Activated B cell treated with CpG ODN at 0.5 μM for 24 hours (primary cell): ENCODE measurements at regions not wholly inside any gene's neighbourhood (a gene's known extent, or its start where the extent isn't known, plus 50 kb on each side); places are given as distances from the start of the nearest gene placed in this dataset.

ENCODE experiments used
- ATAC-seq: fragments of 200-7000 bp; cut with Tn5 transposase; one replicate; pipeline ENCODE4 v1.10.0; 2021; ENCODE audit warnings: low read depth, mild to moderate bottlenecking, moderate library complexity
- CTCF ChIA-PET: fragments of 350-600 bp; sonication (Branson Sonifier 250); formaldehyde crosslinking; loops from one replicate; lab custom pipeline; 2021; ENCODE audit warnings: antibody characterized with exemption; lab: Charles Lee
- POLR2A ChIA-PET: fragments of 350-600 bp; sonication (Branson Sonifier 250); formaldehyde crosslinking; loops from one replicate; lab custom pipeline; 2021; ENCODE audit warnings: antibody characterized with exemption; lab: Charles Lee
- DNase-seq: peaks from one replicate; pipeline ENCODE4 v3.0.0; 2022
- H3K27ac Mint-ChIP-seq: one replicate; pipeline ENCODE4 v1.8.0; 2020; ENCODE audit warnings: mixed read lengths
- H3K27me3 Mint-ChIP-seq: one replicate; pipeline ENCODE4 v1.8.0; 2021; ENCODE audit warnings: mixed read lengths
- H3K36me3 Mint-ChIP-seq: one replicate; pipeline ENCODE4 v1.8.0; 2021; ENCODE audit warnings: low read depth, mixed read lengths
- H3K4me1 Mint-ChIP-seq: one replicate; pipeline ENCODE4 v1.8.0; 2021; ENCODE audit warnings: mixed read lengths
- H3K4me3 Mint-ChIP-seq: one replicate; pipeline ENCODE4 v1.8.0; 2020; ENCODE audit warnings: mild to moderate bottlenecking, mixed read lengths
- H3K9me3 Mint-ChIP-seq: one replicate; pipeline ENCODE4 v1.8.0; 2020; ENCODE audit warnings: mixed read lengths
- intact Hi-C: fragments of 100-400 bp; cut with micrococcal nuclease; formaldehyde crosslinking; loops from one replicate; pipeline ENCODE4 v1.15.1; 2024
- TF ChIP-seq, protein P1 (sequence below): fragments of 200-600 bp; IDR thresholded peaks from one replicate; pipeline ENCODE4 v1.8.0; 2022; ENCODE audit warnings: antibody characterized with exemption, mild to moderate bottlenecking

- H3K27me3 Mint-ChIP-seq, result no peaks in the 10 kb centered on the region
These were observed 393.9 kb downstream of the ADAMTS20 start for GRCh38 chr12:43158126-43158525.

GRCh38 chr12:43155376-43155775, 396.6 kb downstream of the ADAMTS20 start:
- POLR2A ChIA-PET, result no interaction called here
- Mint-ChIP-seq H3K4me1 (no peaks in the 10 kb centered on the region), H3K27ac (no peak overlapping the region), H3K36me3 (no peaks in the 10 kb centered on the region), H3K4me3 (no peak overlapping the region), H3K9me3 (no peaks in the 10 kb centered on the region), H3K27me3 (no peaks in the 10 kb centered on the region)
- CTCF ChIA-PET, result no interaction called here
- TF ChIP-seq, protein P1, sequence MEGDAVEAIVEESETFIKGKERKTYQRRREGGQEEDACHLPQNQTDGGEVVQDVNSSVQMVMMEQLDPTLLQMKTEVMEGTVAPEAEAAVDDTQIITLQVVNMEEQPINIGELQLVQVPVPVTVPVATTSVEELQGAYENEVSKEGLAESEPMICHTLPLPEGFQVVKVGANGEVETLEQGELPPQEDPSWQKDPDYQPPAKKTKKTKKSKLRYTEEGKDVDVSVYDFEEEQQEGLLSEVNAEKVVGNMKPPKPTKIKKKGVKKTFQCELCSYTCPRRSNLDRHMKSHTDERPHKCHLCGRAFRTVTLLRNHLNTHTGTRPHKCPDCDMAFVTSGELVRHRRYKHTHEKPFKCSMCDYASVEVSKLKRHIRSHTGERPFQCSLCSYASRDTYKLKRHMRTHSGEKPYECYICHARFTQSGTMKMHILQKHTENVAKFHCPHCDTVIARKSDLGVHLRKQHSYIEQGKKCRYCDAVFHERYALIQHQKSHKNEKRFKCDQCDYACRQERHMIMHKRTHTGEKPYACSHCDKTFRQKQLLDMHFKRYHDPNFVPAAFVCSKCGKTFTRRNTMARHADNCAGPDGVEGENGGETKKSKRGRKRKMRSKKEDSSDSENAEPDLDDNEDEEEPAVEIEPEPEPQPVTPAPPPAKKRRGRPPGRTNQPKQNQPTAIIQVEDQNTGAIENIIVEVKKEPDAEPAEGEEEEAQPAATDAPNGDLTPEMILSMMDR, result no peak
- DNase-seq (no peak), ATAC-seq (no peak)
- intact Hi-C loops, result no loop called here

More at GRCh38 chr12:43158126-43158525, 393.9 kb downstream of the ADAMTS20 start:
- TF ChIP-seq, protein P1, result no peak
- intact Hi-C loops, result no loop called here
- no peak for ATAC-seq
- Mint-ChIP-seq H3K4me1 (no peaks in the 10 kb centered on the region), H3K36me3 (no peaks in the 10 kb centered on the region), H3K4me3 (no peak overlapping the region), H3K27ac (no peak overlapping the region), H3K9me3 (no peaks in the 10 kb centered on the region)
- DNase-seq, result no peak
- ChIA-PET CTCF (no interaction called here), POLR2A (no interaction called here)

GRCh38 chr12:43154498-43155045, 397.4 kb downstream of the ADAMTS20 start:
- POLR2A ChIA-PET, result no interaction called here
- CTCF ChIA-PET, result no interaction called here
- TF ChIP-seq, protein P1, result no peak

DNA sequence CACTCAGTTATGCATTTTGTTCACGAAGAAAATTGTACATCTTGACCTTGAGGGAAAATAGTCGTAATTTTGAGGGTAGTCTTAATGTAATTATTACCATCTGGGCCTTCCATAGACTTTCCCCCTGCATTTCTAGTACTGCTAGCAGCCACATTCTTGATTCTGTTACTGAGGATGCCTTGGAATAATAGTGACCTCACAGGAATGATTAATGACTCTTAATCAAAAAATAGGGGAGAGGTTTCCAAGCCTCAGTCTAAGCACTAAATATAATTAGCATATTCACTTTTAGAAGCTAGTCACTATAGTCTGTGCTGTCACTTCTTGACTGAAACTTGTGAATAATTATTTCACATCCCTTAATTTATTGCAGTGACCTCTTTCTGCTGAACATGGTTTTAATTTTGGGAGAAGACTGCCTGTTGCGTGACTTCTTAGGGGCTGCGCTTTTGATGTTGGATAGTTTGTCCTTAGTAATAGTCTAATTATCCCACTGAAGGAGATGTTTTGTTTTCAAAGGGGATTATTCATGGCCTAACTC, 400.5 kb downstream of the ADAMTS20 start:
- no peaks in the 10 kb centered on the region for H3K9me3 Mint-ChIP-seq
- TF ChIP-seq, protein P1, result no peak

More at GRCh38 chr12:43154498-43155045, 397.4 kb downstream of the ADAMTS20 start:
- Mint-ChIP-seq H3K4me1 (no peaks in the 10 kb centered on the region), H3K9me3 (no peaks in the 10 kb centered on the region), H3K27ac (no peak overlapping the region), H3K36me3 (no peaks in the 10 kb centered on the region), H3K4me3 (no peak overlapping the region), H3K27me3 (no peaks in the 10 kb centered on the region)
- intact Hi-C loops, result no loop called here
- DNase-seq (no peak), ATAC-seq (no peak)

DNA sequence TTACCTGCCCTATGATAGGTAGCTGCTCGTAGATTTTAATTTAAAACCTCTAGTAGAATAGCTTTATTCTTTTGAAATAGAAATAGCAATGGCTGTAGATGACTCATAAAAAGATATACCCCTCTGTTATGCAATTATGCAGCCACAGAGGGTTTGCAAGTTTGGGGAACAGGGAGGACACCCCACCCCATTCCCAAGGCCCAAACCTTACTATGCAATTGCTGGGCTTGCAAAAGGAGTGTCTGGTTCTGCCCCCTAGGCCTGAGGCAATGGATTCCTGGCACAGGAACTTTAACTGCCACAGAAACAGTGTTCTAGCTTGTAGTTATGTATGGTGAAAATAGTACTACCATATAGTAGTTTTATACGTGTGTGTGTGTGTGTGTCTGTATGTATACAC, 403.3 kb downstream of the ADAMTS20 start:
- DNase-seq (no peak), ATAC-seq (no peak)
- CTCF ChIA-PET, result no interaction called here
- H3K4me1 Mint-ChIP-seq, result no peaks in the 10 kb centered on the region
- H3K27me3 Mint-ChIP-seq, result no peaks in the 10 kb centered on the region
- no peaks in the 10 kb centered on the region for H3K36me3 Mint-ChIP-seq
- intact Hi-C loops, result no loop called here
- H3K9me3 Mint-ChIP-seq, result no peaks in the 10 kb centered on the region
- no peak overlapping the region for H3K4me3 Mint-ChIP-seq
- TF ChIP-seq, protein P1, result no peak
- no peak overlapping the region for H3K27ac Mint-ChIP-seq
- POLR2A ChIA-PET, result no interaction called here

More for the DNA sequence above, 400.5 kb downstream of the ADAMTS20 start:
- ChIA-PET POLR2A (interaction anchor here (0.7 kb wide), 1 partner anchor 655 kb away, joined by 5 read pairs; no protein-coding TSS in a partner anchor), CTCF (no interaction called here)
- DNase-seq (no peak), ATAC-seq (no peak)
- Mint-ChIP-seq H3K27ac (no peak overlapping the region), H3K4me3 (no peak overlapping the region), H3K36me3 (no peaks in the 10 kb centered on the region), H3K4me1 (no peaks in the 10 kb centered on the region), H3K27me3 (no peaks in the 10 kb centered on the region)
- intact Hi-C loops, result no loop called here
